ENCODE measurements at regions not wholly inside any gene's neighbourhood (a gene's known extent, or its start where the extent isn't known, plus 50 kb on each side); places are given as distances from the start of the nearest gene placed in this dataset.
A peak's percentile ranks its signal among the peaks of the same experiment; 100 is the strongest.
"Not testable (repeated sequence)": the region's sequence is repeated elsewhere in the genome, so short reads cannot be mapped to it uniquely, and the experiment has no call there.

GRCh38 chr5:36786448-36787012 is 90.0 kb upstream of the NIPBL start:
- no peak for DNase-seq

DNA sequence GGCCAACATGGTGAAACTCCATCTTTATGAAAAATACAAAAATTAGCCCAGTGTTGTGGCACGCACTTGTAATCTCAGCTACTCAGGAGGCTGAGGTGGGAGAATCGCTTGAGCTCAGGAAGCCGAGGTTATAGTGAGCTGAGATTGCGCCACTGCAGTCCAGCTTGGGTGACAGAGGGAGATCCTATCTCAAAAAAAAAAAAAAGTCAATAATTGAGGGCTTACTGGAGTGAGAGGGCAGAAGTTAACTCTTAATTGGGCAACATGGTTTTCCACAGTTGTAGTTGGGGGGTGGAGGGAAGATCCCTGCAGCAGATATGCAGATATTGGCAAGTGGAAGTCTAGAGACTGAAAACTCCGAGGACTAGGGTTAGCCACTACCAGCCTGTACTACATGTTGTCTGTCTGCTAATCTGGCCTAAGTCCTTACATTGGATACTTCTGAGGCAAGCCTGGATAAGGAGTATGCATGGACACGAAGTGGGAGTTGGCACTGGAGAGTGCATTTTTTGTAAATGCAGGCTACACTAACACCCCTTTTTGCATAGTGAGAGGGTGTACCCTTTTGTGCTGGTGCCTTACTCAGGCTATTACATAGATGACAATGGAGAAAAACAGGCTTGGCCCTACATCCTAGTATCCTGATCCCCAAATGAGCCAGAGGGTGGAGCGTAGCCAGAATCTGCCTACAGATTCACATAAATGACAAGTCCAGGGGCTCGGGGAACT is 89.0 kb upstream of the NIPBL start:
- DNase-seq, result no peak

GRCh38 chr5:36790847-36791246 is 85.7 kb upstream of the NIPBL start:
- DNase-seq, result no peak

- DNase-seq, result no peak
These were observed 83.9 kb upstream of the NIPBL start for GRCh38 chr5:36792560-36793180.

DNA sequence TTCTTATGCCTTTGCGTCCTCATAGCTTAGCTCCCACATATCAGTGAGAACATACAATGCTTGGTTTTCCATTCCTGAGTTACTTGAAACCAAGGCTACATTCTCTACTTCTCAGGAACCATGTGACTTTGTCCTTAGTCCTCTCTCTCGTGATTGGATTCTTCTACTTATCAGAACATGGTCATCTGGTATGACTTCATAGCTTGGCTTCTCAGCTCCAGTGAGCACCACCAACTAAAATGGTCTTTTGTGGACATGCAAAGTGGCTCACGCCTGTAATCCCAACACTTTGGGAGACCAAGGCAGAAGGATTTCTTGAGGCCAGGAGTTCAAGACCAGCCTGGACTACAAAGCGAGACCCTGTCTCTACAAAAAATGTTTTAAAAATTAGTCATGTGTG is 81.2 kb upstream of the NIPBL start:
- no peak for DNase-seq

GRCh38 chr5:36796155-36796554 is 80.4 kb upstream of the NIPBL start:
- DNase-seq, result no peak

DNA sequence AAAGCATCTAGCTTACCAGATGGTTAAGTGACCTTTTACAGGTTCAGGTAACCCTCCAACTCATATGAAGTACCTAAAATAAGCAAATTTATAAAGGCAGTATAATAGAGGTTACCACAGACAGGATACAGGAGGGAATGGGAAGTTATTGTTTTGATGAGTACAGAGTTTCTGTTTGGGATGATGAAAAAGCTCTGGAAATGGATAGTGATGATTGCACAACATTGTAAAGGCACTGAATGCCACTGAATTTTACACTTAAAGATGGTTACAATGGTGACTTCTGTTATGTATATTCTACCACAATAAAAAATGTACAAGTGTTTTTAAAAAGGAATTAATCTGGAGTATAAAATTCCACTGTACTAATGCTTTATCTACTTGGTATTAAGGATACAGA is 75.0 kb upstream of the NIPBL start:
- DNase-seq, result no peak

GRCh38 chr5:36802187-36802586 is 74.4 kb upstream of the NIPBL start:
- DNase-seq, result no peak

GRCh38 chr5:36813249-36813648 is 63.3 kb upstream of the NIPBL start:
- DNase-seq, result not testable (repeated sequence)

DNA sequence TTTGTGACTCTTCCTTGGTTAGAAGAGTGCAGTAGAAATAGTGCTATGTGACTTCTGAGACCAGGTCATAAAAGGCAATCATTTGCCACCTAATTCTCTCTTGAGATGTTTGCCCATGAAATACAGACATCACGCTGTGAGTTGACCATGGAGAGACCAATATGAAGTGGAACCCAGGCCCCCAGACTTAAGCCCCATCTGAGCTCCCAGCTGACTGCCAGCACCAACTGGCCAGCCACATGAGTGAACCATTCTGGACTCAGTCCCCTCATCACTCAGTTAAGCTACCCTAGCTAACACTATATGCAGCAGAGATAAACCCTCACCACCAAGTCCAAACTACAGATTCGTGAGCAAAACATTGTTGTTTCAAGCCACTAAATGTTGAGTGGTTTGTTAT is 60.7 kb upstream of the NIPBL start:
- no peak for DNase-seq

DNA sequence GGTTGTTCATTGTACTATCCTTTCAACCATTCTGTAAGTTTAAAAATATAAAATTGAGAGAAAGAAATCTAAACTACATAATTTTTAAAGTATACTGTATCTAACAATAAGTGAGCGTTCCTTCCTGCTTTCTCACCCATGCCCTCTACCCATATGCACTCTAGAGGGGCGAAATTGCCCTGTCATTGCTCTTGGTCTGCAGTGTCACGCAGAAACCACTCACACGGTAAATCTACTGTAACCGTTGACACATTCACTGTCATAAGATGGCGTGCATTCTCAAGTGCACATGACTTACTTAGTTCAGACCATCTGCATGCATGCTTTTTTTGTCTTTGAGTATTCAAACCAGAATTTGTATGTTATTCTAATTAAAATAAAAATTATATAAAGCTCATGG is 55.7 kb upstream of the NIPBL start:
- DNase-seq, result peak; percentile 61 to 74

DNA sequence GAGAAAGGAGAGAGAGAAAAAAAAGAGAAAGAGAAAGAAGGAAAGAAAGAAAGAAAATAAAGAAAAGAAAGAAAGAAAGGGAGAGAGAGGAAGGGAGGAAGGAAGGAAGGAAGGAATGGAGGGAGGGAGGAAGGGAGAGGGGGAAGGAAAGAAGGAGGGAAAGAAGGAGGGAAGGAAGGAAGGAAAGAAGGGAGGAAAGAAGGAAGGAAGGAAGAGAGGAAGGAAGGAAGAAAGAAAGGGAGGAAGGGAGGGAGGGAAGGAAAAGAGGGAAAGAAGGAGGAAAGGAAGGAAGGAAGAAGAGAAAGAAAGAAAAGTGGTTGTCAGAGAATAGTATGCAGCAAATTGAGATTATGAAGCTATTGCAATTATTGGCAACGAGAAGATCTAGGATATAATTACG is 49.9 kb upstream of the NIPBL start:
- DNase-seq, result no peak

All from SHP77 (cell line).